CD4-positive, alpha-beta T cell treated with Interleukin-12 subunit alpha and Interleukin-12 subunit beta, for 1 hour (primary cell): ENCODE measurements at regions not wholly inside any gene's neighbourhood (a gene's known extent, or its start where the extent isn't known, plus 50 kb on each side); places are given as distances from the start of the nearest gene placed in this dataset.

Experiments used
- DNase-seq: peaks from one replicate; pipeline ENCODE4 v3.0.0-alpha.2; 2020

DNA sequence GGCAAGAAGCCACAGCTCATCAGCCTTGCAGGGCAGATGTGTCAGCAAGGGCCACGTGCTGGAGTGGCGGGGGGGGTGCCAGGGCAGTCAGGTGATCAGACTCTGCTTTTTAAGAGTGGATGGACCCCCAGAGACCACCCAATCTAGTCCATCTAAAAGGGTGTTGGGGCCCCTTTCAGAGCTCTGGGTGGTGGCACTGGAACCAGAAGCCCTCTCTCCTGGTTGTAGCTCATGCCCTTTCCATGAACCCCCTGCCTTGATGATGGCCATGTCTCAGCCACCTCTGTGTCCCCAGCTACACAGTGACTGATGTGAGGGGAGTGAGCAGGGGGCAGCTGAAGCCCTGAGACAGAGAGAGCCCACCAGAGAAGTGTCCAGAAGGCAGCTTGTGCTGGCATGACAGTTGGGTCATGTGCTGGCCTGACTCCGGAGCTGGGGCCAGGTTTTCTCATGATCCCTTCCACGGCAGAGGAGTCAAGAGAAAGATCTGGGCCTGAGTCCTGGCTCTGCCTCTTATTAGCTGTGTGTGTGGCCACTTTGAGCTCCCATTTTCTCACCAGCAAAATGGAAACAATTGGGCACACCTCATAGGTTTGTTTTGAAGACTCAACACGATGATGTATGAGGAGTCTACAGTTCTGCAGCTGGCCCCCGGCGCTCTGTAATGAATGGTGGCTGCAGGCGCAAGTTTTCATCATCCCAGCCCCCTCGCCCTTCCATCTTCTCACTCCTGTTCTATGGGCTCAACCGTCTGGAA lies 195.7 kb downstream of the ZFP36L2 start:
- DNase-seq: no peak

DNA sequence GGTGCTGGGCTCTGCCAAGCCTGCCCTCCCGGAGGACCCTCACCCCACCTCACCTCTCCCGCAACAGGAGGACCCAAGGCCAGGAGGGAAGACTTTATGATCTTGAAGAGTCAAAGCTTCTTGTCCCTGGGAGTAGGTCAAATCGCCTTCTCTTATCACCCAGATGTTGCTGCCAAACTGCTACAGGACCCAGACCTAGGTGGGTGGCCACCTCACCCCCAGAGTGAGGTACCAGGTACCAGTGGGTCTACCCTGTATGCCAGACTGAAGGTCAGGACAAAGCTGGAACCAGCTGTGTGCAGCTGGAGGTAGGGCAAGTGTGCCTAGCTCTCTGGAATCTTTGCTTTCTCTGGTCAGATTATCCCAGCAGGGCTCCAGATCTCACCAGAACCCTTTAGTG lies 197.2 kb downstream of the ZFP36L2 start:
- no peak for DNase-seq

DNA sequence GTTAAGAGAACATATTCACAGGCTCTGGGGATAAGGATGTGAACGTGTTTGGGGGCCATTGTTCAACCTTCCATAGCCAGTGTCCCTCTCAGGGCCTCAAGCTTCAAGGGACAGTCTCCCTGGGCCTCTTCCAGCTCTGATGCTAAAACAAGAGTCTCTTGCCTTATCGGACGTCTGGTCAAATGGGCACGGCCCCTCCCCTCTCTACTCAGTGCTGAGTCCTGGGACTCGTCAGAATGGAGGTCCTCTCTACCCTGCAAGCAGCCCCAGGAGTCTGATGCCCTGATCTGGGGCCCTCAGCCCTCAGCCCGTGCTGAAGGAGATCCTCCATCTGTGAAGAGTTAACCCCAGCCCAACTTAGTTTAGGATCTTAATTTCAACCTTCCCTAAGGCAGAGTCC lies 198.2 kb downstream of the ZFP36L2 start:
- no peak for DNase-seq

DNA sequence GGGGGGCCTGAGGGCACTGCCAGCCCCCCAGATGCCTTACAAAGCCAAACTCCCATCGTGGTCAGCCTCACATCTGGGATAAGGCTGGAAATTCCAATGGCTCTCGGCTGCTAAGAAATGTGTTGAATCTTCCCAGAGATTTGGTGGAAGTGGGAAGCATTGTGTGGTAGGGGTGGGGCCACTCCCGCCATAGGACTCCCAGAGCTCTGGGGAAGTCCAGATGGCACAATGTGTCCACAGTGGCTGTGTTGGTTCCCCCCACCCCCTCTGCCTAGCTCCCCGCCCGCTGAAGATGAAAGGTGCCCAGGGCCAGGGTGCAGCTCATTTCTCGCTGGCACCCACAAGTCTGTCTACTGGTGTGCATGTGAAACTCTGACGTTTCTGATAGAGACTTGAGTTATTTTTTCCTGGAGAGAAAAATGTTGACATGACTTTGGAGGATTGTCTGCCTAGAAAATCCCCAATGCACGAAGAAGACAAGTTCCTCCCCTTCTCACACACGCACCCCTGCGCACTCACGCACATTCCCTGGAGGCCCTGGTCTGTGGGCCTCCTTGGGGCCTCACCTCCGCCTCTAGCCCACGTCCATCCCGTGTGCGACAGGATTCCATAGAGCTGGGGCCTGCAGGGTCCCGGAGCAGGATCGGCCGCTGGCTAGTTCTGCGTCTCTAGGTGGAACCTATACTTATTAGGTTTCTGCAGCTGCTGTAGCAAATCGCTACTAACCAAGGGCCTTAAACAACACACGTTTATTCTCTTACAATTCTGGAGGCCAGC lies 199.1 kb downstream of the ZFP36L2 start:
- DNase-seq: no peak

DNA sequence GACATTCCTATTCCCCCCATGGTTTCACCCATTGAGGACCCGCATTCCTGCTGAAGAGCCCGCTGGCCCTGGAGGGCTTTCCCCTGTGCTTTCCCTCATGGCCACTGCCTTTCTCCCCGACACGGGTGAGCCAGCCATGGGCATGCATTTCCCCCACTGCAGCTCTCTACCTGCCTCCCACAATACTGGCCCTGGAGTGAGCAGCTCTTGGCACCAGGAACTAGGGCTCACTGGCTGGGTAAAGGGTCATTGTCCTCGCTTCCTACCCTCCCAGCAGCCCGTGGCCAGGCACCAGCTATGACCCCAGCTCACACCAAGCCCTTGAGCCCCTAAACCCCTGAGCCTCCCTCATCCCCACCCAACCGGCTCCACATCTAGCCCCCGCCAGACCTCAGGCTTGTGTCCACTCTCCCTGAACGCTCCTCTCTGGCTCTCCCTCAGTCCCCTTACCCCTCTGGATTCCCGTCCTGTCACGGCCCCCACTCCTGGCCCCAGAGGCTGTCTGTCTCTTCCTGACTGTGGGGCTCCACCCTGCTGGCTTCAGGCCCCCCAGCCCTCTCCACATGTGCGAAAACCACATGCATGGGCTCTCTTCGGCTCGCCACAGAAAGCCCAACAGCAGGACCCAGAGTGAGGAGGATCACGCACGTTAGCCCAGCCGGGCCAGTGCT lies 199.8 kb downstream of the ZFP36L2 start:
- DNase-seq: no peak

DNA sequence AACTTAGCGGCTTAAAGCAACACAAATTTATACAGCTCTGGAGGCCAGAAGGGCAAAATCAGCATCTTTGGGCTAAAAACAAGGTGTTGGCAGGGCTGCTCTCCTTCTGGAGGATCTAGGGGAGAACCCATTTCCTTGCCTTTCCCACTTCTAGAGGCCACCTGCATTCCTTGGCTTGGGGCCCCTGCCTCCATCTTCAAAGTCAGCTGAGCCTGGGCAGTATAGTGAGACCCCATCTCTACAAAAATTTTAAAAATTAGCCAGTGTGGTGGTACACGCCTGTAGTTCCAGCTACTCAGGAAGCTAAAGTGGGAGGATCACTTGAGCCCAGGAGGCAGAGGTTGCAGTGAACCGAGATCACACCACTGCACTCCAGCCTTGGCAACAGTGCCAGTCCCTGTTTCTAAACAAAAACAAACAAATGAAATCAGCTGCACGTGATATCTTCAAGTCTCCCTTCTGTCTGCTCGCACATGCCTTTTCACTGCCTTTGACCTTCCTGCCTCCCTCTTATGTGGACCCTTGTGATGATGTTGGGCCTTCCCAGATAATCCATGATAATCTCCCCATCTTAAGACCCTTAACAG lies 200.6 kb downstream of the ZFP36L2 start:
- DNase-seq: no peak

DNA sequence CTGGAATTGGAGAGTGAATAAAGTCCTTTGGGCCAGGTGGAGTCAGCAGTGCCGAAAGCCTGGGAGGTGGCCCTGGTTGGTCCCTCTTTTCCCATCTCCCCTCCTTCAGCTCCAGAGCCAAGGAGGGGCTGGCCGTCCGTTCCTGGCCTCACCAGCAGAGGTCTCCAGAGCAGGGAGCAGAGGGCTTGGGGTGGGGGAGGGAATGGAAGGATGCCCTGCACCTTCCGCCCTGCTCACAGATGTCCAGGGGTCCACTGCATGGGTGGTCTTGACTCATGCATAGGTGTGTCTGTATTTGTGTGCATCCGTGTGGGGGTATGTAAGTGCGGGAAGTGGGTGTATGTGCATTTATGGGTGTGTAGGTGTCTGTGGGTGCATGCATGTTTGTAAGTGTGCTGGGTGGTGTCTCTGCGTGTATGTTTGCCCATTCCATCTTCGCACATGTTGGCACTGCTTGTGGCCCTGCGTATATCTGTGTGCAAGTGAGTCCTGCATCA lies 201.8 kb downstream of the ZFP36L2 start:
- DNase-seq: peak; percentile 28

DNA sequence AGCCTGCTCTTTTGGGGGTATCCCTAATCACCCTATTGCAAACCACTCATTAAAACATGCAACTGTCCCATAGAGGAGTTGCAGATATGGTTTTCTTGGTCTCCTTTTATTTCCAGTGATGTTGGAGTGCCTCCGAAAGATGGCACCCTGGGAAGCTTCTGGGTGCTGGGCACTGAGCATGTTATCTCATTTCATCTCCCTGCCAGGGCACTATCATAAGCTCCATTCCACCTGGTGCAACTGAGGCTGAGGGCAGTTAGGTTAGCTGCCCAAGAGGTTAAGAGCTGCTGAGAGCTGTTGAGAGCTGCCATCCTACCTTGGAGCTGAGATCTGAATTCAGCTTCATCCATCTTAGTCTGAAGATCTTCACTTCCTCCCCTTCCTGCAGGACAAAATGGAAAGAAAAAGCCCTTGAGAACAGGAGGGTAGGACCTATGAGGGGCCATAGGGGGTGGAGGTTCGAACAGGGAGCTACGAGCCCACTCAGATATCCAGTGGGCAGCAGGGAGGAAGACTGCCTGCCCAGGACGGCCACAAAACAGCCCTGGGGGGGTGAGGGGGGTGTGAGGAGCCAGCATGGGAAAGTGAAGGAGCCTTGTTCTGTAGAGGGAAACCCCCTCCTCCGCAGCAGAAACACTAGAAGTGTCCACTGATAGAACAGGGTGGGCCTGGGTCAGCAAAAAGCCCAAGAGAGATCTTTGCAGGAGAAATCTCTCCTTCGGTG lies 202.5 kb downstream of the ZFP36L2 start:
- DNase-seq: no peak

DNA sequence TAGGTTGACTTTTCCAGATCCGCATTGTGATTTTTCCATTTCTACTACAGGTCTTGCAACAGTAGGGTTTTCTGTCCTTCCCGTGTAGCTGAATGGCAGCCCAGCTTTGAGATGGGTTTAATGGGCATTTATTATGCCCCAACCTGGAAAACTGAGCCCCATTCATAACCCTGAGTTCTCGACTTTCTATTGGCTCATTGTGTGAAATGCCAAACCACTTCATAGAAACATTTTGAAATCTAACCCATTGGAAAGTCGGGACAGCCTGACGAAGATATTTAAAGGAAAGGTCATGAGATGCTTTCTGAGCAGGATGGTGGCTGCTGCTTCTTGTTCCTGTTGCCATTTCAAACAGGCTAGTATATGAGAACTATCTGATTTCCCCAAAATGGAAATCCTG lies 203.5 kb downstream of the ZFP36L2 start:
- no peak for DNase-seq

DNA sequence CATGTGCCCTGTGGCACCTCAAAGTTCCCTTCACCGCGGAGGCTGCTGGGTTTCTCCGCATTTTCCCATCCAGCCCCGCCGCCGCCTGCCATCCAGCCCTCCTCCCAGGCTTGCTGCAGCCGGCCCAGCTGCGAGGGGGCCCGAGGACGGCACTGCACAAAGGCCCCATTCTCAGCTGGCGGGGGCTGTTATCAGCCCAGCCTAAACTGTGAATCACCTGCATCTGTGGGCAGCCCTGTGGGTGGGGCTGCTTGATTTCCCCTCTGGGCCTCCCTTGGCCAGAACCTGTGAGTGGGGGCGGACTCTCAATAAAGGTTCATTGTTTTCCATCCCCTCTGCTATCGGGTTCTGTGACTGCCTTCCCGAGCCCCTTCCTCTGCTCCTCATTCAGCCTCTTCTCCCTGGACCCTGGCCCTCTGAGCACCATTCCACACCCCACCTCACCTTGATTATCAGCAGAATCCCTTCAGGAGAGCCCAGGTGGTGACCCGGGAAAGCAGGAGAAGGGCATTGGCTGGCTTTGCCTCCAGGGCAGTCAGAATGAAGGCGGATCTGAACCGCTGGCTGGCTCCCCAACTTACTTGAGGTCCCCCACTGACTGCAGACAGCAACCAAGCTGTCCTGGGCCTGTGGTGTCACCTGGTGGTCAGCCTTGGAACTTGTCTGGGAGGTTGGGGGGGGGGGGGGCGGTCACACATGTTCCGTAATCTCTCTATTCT lies 204.5 kb downstream of the ZFP36L2 start:
- DNase-seq: no peak

DNA sequence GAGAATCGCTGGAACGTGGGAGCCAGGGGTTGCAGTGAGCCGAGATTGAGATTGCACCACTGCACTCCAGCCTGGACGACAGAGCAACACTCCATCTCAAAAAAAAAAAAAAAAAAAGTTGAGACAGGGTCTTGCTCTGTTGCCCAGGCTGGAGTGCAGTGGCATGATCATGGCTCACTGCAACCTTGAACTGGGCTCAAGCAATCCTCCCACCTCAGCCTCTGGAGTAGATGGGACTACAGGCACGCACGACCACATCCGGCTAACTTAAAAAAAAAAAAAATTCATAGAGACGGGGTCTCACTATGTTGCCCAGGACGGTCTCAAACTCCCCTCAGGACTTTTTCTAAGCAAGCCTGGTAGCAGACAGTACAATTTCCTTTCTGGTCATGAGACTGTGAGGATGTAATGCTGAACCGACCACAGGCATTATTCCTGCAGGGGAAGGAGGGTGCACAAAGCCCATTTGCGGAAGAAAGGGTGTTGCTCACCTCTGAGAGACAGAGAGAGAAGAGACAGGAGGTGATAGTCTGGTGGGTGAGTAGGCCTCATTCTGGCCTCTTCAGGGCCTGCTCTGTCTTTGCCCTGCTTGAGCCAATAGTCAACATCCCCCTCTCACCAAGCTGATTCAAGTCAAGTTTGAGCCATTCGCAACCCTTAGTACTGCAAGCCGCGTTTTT lies 205.3 kb downstream of the ZFP36L2 start:
- DNase-seq: no peak

DNA sequence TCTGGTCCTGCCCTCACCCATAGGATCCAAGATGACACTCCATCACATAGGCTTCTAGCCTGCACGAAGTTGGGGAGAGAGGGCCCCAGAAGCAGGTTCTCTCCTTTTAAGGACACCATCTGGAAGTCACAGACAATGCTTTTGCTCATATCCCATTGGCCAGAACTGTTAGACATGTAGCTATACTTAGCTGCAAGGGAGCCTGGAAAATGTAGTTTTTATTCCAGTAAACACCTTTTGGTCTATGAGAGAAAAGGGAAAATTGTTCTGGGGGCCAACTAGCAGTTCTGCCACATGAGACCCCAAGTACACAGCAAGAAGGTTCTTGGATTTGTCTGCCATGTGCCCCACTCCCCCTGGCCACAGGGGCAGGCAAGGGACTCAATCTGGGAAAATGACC lies 206.1 kb downstream of the ZFP36L2 start:
- DNase-seq: no peak

DNA sequence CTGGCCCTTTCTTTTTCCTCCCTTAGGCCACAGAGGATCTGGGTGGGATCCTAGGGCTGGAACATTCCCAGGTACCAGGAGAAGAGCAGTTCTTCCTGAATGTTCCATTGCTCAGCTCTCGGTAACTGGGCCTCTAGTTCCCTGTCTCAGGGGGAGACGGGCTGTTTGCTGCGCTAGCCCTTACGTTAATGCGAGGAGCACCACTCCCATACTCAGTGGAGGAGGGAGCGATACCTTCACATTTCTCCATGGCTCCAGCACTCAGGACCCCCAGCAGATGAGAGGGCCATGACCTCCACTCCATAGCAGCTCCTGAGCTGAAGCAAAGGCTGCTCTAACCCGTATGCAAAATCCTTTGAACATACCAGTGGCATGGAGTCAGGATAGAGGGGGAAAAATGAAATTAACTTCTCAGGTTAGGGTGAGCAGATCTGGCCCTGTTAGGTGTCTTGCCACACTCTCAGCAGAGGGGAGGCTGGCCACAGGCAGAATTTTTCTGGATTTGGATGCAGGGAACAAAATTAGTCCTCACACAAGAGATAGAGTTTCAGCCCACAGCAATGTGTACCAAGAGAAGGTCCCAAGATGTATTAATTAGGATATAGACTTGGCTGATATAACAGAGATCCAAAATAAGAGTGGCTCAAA lies 206.7 kb downstream of the ZFP36L2 start:
- no peak for DNase-seq

DNA sequence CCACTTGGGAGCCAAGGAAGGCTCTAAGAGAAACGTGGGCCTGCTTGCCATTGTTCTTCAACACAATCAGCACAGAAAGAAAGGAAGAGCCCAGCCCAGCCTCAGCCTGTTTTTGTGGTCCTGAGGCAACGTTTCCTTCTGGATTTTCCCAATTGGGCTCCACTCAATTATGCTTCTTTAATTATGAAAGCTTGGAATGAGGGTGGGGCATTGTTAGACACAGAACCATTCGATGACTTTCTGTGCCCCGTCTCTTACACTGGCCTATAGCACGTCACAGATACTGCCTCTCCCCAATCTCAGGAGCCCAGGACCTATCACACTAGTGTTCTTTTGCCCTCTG lies 207.4 kb downstream of the ZFP36L2 start:
- no peak for DNase-seq

DNA sequence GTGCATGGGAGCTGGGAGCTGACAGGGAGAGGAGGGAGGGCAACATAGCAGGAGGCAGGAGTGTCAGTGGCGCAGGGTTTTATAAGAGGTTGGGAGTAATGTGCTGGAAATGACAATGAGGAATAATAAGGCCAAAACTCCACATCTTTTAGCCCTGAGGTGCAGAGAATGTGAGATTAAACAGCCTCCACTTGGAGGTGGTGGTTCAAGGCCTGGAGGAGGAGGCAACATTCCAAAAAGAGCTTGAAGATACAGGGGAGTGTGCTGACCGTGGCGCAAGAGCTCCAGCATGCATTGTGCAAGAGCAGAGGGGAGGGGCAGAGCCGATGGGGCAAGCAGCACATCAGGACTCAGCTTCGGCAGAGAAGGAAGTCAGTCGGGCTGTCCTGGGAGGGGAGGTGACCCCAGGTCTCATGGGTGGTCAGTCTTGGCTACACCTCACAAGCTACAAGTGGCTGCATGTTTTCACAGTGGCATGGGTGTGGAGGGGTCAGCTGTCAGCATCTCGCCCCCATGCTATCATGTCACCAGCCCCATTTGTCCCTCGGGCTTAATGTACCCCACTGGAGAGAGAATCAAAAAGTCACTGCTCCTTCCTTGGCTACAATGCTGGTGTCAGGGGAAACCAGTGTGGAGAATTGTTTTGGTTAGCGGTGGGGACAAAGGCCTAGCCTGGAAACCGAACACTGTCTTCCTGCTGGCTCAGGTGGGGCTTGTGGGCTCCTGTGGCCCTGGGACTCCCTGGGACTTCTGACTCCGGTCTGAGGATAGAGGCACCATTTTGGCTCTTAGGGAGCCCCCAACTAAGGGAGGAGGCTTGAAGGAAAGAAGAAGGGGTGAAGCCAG lies 208.0 kb downstream of the ZFP36L2 start:
- peak; percentile 4 for DNase-seq

DNA sequence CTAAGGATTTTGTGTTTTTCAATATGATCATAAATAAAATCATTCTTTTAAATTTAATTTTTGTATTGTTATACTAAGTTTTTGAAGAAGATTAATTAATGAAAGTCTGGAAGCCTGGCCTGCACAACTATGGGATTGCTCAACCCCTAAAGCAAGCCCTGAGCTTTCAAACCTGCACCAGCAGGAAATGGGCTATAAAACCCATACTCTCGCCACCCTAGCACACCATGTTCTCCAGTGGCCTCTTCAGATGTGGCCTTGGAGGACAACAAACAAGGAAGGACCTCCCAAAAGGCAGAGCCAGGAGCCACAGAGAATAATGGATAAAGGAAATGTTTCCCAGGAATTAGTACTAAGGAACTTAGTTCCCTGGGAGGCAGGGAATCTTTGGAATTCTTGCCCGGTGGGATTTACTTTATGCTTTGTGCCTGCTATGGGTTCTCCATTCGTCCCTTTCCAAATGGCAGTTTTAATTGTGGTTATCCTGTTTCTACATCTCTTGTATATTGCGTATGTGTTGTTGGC lies 212.5 kb downstream of the ZFP36L2 start:
- no peak for DNase-seq

DNA sequence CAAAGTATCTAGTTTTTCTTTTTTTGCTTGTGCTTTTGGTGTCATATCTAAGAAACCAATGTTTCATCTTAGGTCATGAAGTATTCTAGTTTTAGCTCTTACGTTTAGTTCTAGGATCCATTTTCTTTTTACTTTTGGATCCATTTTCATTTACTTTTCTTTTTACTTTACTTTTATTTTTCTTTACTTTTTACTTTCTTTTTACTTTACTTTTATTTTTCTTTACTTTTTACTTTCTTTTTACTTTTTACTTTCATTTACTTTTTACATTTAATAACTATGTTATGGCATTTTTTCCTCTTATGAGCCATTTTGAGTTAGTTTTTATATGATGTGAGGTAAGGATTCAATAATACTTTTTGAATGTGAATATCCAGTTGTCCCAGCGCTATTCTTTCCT lies 213.4 kb downstream of the ZFP36L2 start:
- DNase-seq: no peak

DNA sequence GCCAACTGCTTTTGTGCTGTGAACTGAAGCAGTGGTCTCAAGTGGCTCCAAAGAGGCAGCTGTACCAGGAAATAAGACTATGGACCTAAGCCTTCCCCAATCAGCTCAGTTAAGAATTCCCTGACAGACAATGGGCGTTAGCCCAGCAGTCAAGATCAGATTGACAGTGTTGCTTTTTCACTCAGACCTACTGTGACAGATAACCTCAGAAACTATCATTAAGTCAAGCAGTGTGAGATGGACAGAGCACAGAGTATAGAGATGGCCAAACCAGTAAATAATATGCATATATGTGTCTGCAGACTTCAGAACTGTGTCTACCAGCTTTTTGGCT lies 215.3 kb downstream of the ZFP36L2 start:
- no peak for DNase-seq

DNA sequence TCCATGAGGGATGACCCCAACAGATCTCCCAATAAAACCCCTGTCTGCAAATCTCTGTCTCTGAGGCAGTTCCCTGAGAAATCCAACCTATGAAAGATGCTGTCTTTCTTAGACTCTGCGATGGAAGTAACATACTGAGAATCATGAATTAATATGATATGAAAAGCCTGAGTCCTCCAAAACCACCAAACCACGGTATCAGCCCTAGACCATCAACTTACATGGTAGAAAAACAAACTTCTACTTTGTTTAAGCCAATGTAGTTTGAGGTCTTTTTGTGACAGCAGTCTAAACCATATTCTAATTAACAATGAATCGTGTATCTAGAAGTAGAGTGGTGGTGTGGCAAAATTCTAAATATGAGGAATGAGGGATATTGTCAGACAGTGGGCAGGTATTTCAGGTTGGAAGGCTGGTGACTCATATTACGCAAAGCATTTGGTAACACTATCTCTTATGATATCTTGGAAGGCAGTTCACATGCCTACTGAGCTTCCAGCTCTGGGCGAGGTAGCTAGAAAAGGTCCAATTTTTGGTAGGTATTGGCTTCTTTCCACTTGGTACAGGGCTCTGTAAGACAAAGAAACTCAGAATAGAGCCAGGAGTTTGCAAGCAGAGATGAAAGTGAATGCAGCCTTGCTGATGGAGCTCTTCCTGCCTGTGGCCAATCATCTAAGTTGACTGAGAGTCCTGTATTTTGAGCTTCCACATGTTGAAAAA lies 215.8 kb downstream of the ZFP36L2 start:
- no peak for DNase-seq
